C4-2B (cell line): ENCODE measurements at regions not wholly inside any gene's neighbourhood (a gene's known extent, or its start where the extent isn't known, plus 50 kb on each side); places are given as distances from the start of the nearest gene placed in this dataset.

Source experiments
- H3K27ac ChIP-seq: fragments of 450-650 bp; 2 replicates; pipeline ENCODE4 v1.5.1; 2017
- CTCF ChIP-seq: fragments of 450-650 bp; conservative IDR thresholded peaks from 2 replicates; pipeline ENCODE4 v1.5.1; 2017; ENCODE audit warnings: mild to moderate bottlenecking
- ZFX ChIP-seq: fragments of 450-650 bp; IDR thresholded peaks from 2 replicates; pipeline ENCODE4 v1.6.1; 2017

GRCh38 chrX:10761447-10761846 is 141.1 kb upstream of the MID1 start:
- no peak for TF ChIP-seq ZFX
- no peak for TF ChIP-seq CTCF
- no peak overlapping the region for H3K27ac ChIP-seq

DNA sequence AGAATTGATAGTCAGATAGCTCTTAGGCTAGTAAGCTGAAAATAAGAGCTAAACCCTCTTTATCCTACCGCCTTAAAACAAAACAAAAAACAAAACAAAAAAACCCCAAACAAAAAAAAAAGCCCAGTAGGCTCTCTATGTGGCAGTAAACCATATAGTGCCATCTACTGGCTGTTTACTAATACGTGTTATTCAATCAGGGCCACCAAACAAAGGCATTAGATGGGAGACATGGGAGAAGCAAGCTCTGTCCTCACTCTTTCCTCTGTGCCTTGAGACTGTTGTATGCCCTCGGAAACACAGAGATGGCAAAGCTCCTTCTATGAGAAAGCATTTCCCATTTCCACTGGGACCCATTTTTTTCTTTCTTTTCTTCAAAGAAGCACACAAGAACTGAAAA is 148.8 kb upstream of the MID1 start:
- no peak overlapping the region for H3K27ac ChIP-seq
- no peak for TF ChIP-seq ZFX
- peak; percentile 68 for TF ChIP-seq CTCF

DNA sequence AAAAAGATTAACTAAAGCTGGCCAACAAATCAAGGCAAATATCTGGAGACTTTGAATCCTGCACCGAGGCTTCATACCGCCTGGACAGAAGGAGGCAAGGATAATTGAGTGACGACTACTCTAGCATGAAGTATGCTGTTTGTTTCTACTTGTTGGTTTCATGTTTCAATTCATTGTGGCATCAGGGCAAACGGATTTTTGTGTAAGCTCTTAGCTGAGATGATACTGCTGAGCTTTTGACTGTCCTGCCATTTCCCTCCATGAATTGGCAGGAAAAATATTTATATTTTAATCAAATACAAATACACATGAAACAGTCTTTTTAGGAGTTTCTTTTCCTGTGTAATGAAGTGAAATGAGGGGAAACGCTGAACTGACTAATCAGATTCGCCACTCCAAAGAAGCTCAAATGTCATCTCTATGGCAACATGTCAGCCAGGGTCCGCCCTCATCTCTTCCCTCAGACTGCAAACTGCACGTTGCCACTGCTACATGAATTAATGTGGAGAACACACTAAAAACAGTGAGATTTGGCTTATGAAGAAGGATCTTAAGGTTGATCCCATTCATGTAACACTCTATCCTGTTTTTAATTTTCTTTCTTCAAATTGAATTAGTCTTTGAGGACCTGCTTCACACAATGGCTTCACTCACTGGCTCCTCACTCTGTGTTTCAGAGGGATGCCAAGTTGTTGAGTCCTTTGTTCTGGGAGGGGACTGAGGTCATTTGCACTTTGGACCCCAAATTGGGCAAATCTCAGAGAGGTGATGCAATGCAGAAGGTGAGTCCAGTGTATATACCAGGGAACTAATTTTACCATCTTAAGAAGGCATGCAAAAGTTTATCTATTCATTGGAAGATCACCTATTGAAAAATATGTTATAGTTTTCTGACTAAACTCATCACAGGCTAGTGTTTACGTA is 149.6 kb upstream of the MID1 start:
- H3K27ac ChIP-seq, result no peak overlapping the region
- TF ChIP-seq ZFX, result no peak
- TF ChIP-seq CTCF, result no peak

DNA sequence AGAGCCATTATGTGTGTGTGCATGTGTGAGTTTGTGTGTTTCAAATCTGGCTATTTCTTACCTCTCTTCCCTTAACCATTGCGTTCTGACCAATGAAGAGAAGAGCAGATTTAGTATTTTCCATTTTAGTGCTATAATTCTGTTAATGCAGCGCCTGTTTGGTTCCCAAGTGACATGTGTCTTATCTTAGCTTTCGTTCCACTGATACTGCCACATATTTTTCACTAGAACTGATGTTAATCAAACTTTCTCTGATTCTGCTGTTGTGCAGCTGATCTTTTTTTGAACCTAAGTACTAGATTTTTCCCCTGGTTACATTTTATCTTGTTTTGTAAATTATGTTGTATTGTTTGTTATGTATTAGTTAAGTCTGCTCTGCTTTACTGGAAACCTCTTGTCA is 152.9 kb upstream of the MID1 start:
- TF ChIP-seq ZFX, result no peak
- no peak for TF ChIP-seq CTCF
- no peak overlapping the region for H3K27ac ChIP-seq

DNA sequence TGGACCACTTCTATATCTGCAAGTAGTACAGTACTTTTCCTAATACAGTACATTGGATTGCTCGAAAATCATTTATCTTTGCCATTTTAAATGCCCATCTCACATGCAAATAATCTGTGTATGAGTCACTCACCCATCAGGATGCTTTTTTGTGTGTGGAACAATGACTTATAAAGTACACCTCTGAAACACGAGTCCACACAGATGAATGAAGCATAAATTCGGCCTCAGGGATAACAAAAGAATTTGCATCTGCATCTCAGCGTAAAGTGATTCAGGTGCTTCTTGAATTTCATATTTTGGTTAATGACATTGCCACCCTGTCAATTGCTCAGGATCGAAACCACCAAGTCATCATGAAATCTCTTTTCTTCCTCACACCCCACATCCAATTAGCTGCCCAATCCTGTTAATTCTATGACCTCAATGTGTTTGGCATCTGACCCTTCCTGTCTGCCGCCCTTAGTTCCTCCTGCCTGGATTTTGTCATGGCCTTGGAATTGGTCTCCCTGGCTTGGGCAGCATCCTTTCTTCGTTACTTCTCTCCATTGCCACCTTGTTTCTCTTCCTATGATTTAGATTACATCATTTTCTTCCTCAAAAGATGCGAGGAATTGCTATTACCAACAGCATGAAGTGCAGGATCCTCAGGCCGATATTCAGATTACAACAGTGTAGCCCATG is 161.6 kb upstream of the MID1 start:
- no peak for TF ChIP-seq CTCF
- no peak for TF ChIP-seq ZFX
- H3K27ac ChIP-seq, result no peak overlapping the region

GRCh38 chrX:10783451-10783995 is 163.1 kb upstream of the MID1 start:
- no peak for TF ChIP-seq ZFX
- TF ChIP-seq CTCF, result no peak
- H3K27ac ChIP-seq, result no peak overlapping the region

GRCh38 chrX:10787264-10787663 is 166.9 kb upstream of the MID1 start:
- TF ChIP-seq CTCF, result no peak
- TF ChIP-seq ZFX, result no peak
- H3K27ac ChIP-seq, result no peak overlapping the region
